ENCODE measurements at regions not wholly inside any gene's neighbourhood (a gene's known extent, or its start where the extent isn't known, plus 50 kb on each side); places are given as distances from the start of the nearest gene placed in this dataset.

- H3K27me3 ChIP-seq = no peaks in the 10 kb centered on the region
- no peaks in the 10 kb centered on the region for H3K36me3 ChIP-seq
- peaks cover 10% of the 10 kb centered on the region for H3K9me3 ChIP-seq
- no peaks in the 10 kb centered on the region for H3K4me1 ChIP-seq
- H3K4me3 ChIP-seq = no peak overlapping the region
- DNase-seq (ENCODE audit: low spot score in 2 of 2) = no peak
- TF ChIP-seq POLR2A (IDR thresholded peaks at IDR 0.05) (no peak), POLR2AphosphoS5 (IDR thresholded peaks at IDR 0.05) (no peak), EP300 (IDR thresholded peaks at IDR 0.05) (no peak), CTCF (IDR thresholded peaks at IDR 0.05) (no peak)
- no peak overlapping the region for H3K27ac ChIP-seq
- WGBS = 69% methylated on average over 9 of the region's 9 CpGs
Measured at GRCh38 chr14:76615331-76615730, 145.9 kb upstream of the VASH1 start.

GRCh38 chr14:76617440-76617839, 143.8 kb upstream of the VASH1 start:
- TF ChIP-seq POLR2AphosphoS5 (IDR thresholded peaks at IDR 0.05) = no peak
- TF ChIP-seq CTCF (IDR thresholded peaks at IDR 0.05) = no peak
- no peak for TF ChIP-seq POLR2A (IDR thresholded peaks at IDR 0.05)
- TF ChIP-seq EP300 (IDR thresholded peaks at IDR 0.05) = no peak
- DNase-seq (ENCODE audit: low spot score in 2 of 2) = no peak
- H3K4me1 ChIP-seq = no peaks in the 10 kb centered on the region
- H3K36me3 ChIP-seq = no peaks in the 10 kb centered on the region
- peaks cover 10% of the 10 kb centered on the region for H3K9me3 ChIP-seq
- 82% methylated on average over 4 of the region's 4 CpGs for WGBS
- no peak overlapping the region for H3K4me3 ChIP-seq
- H3K27ac ChIP-seq = no peak overlapping the region
- H3K27me3 ChIP-seq = no peaks in the 10 kb centered on the region

- TF ChIP-seq POLR2A (IDR thresholded peaks at IDR 0.05) (no peak), EP300 (IDR thresholded peaks at IDR 0.05) (no peak), CTCF (IDR thresholded peaks at IDR 0.05) (no peak), POLR2AphosphoS5 (IDR thresholded peaks at IDR 0.05) (no peak)
- no peak overlapping the region for H3K27ac ChIP-seq
- no peak for DNase-seq (ENCODE audit: low spot score in 2 of 2)
- no peak overlapping the region for H3K4me3 ChIP-seq
- H3K4me1 ChIP-seq = no peaks in the 10 kb centered on the region
- no peaks in the 10 kb centered on the region for H3K36me3 ChIP-seq
- H3K27me3 ChIP-seq = no peaks in the 10 kb centered on the region
- H3K9me3 ChIP-seq = no peaks in the 10 kb centered on the region
Measured at GRCh38 chr14:76636602-76637001, 124.7 kb upstream of the VASH1 start.

- H3K27ac ChIP-seq = no peak overlapping the region
- no peaks in the 10 kb centered on the region for H3K36me3 ChIP-seq
- DNase-seq (ENCODE audit: low spot score in 2 of 2) = no peak
- no peak overlapping the region for H3K4me3 ChIP-seq
- H3K9me3 ChIP-seq = no peaks in the 10 kb centered on the region
- TF ChIP-seq POLR2AphosphoS5 (IDR thresholded peaks at IDR 0.05) = no peak
- TF ChIP-seq CTCF (IDR thresholded peaks at IDR 0.05) = no peak
- TF ChIP-seq EP300 (IDR thresholded peaks at IDR 0.05) = no peak
- TF ChIP-seq POLR2A (IDR thresholded peaks at IDR 0.05) = no peak
- peaks cover 4% of the 10 kb centered on the region for H3K27me3 ChIP-seq
- 76% methylated on average over 3 of the region's 3 CpGs for WGBS
- no peaks in the 10 kb centered on the region for H3K4me1 ChIP-seq
Measured at GRCh38 chr14:76638841-76639240, 122.4 kb upstream of the VASH1 start.

- TF ChIP-seq CTCF (IDR thresholded peaks at IDR 0.05) (no peak), EP300 (IDR thresholded peaks at IDR 0.05) (no peak), POLR2A (IDR thresholded peaks at IDR 0.05) (no peak), POLR2AphosphoS5 (IDR thresholded peaks at IDR 0.05) (no peak)
- Histone ChIP-seq H3K36me3 (no peaks in the 10 kb centered on the region), H3K4me3 (no peak overlapping the region), H3K27ac (no peak overlapping the region), H3K9me3 (no peaks in the 10 kb centered on the region), H3K4me1 (no peaks in the 10 kb centered on the region), H3K27me3 (peaks cover 4% of the 10 kb centered on the region)
- no peak for DNase-seq (ENCODE audit: low spot score in 2 of 2)
- 79% methylated on average over 5 of the region's 6 CpGs for WGBS
Measured at GRCh38 chr14:76639606-76640229, 121.5 kb upstream of the VASH1 start.

Data from suprapubic skin (tissue), 4 donors.